Activated CD8-positive, alpha-beta T cell treated with anti-CD3 and anti-CD28 coated beads for 36 hours (primary cell): ENCODE measurements at regions not wholly inside any gene's neighbourhood (a gene's known extent, or its start where the extent isn't known, plus 50 kb on each side); places are given as distances from the start of the nearest gene placed in this dataset.

Experiments used
- ATAC-seq: fragments of 200-7000 bp; cut with Tn5 transposase; one replicate; pipeline ENCODE4 v1.10.0; 2021; ENCODE audit warnings: mild to moderate bottlenecking, moderate library complexity
- CTCF ChIA-PET: fragments of 350-600 bp; sonication (Branson Sonifier 250); formaldehyde crosslinking; loops from one replicate; lab custom pipeline; 2021; ENCODE audit warnings: antibody characterized with exemption; lab: Charles Lee
- POLR2A ChIA-PET: fragments of 350-600 bp; sonication (Branson Sonifier 250); formaldehyde crosslinking; loops from one replicate; lab custom pipeline; 2021; ENCODE audit warnings: antibody characterized with exemption; lab: Charles Lee
- DNase-seq: peaks from one replicate; pipeline ENCODE4 v3.0.0-alpha.2; 2020
- H3K27ac Mint-ChIP-seq: one replicate; pipeline ENCODE4 v1.8.0; 2021; ENCODE audit warnings: mild to moderate bottlenecking, mixed read lengths
- H3K27me3 Mint-ChIP-seq: one replicate; pipeline ENCODE4 v1.8.0; 2021; ENCODE audit warnings: mixed read lengths
- H3K36me3 Mint-ChIP-seq: one replicate; pipeline ENCODE4 v1.8.0; 2021; ENCODE audit warnings: low read depth, mixed read lengths
- H3K4me1 Mint-ChIP-seq: one replicate; pipeline ENCODE4 v1.8.0; 2021; ENCODE audit warnings: low read depth, mixed read lengths
- H3K4me3 Mint-ChIP-seq: one replicate; pipeline ENCODE4 v1.8.0; 2021; ENCODE audit warnings: mild to moderate bottlenecking, moderate library complexity, mixed read lengths
- H3K9me3 Mint-ChIP-seq: one replicate; pipeline ENCODE4 v1.8.0; 2021; ENCODE audit warnings: mixed read lengths
- intact Hi-C: fragments of 100-400 bp; cut with micrococcal nuclease; formaldehyde crosslinking; loops from one replicate; pipeline ENCODE4 v1.10.0; 2022
- TF ChIP-seq, protein P1 (sequence below): fragments of 200-600 bp; IDR thresholded peaks from one replicate; pipeline ENCODE4 v1.8.0; 2022; ENCODE audit warnings: antibody characterized with exemption, mild to moderate bottlenecking

DNA sequence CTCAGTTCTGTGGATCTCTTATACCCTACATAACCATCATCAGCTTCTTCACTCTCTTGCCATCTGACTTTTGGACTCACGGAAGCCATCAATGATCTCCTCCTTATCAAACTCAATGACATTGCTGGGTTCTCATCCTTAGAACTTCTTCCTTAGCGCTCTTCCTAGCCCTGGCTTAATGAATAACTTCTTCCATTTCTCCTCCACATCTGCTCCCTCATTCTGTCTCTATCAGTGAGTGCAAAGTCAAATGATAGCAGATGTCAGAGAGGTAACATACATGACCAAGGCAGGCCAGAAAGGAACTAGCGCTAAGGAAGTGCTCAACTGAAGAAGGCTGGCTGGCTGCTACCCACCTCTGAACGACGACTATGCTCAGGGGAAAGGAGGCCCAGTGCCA, 449.8 kb downstream of the COG6 start:
- Mint-ChIP-seq H3K27ac (no peak overlapping the region), H3K9me3 (peaks cover 6% of the 10 kb centered on the region), H3K4me3 (no peak overlapping the region), H3K27me3 (no peaks in the 10 kb centered on the region), H3K36me3 (peaks cover 5% of the 10 kb centered on the region), H3K4me1 (peaks cover 45% of the 10 kb centered on the region)
- DNase-seq (no peak), ATAC-seq (no peak)
- POLR2A ChIA-PET = no interaction called here
- CTCF ChIA-PET = no interaction called here
- intact Hi-C loops = no loop called here
- TF ChIP-seq, protein P1, sequence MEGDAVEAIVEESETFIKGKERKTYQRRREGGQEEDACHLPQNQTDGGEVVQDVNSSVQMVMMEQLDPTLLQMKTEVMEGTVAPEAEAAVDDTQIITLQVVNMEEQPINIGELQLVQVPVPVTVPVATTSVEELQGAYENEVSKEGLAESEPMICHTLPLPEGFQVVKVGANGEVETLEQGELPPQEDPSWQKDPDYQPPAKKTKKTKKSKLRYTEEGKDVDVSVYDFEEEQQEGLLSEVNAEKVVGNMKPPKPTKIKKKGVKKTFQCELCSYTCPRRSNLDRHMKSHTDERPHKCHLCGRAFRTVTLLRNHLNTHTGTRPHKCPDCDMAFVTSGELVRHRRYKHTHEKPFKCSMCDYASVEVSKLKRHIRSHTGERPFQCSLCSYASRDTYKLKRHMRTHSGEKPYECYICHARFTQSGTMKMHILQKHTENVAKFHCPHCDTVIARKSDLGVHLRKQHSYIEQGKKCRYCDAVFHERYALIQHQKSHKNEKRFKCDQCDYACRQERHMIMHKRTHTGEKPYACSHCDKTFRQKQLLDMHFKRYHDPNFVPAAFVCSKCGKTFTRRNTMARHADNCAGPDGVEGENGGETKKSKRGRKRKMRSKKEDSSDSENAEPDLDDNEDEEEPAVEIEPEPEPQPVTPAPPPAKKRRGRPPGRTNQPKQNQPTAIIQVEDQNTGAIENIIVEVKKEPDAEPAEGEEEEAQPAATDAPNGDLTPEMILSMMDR = no peak

DNA sequence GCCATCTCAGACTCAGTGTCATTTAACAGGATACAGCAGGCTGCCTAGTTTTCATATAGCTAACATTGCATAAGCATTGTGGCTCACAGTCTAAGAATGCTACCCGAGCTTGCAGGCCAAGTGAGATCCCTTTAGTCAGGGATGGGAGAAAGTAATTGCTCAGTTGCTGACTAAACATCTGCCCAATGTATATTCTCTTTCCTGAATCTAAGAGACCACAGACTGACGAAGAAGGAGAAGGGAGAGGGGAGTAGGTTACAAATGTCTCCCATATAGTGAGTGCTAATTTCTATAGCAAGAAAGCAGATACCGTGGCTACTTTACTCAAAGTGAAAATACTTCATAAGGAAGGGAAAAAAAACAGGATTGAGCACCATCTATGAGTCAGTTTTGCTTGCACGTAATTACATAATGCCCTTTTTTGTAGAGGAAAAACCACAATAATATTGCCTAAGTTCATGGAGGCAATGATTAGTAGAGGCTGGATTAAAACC, 453.9 kb downstream of the COG6 start:
- ATAC-seq = peak; percentile 77
- no peak overlapping the region for H3K27ac Mint-ChIP-seq

GRCh38 chr13:40113643-40114304, 458.3 kb downstream of the COG6 start:
- CTCF ChIA-PET = no interaction called here
- H3K9me3 Mint-ChIP-seq = no peaks in the 10 kb centered on the region
- no peak overlapping the region for H3K4me3 Mint-ChIP-seq
- DNase-seq (no peak), ATAC-seq (no peak)
- TF ChIP-seq, protein P1 = no peak
- POLR2A ChIA-PET = no interaction called here
- no peak overlapping the region for H3K27ac Mint-ChIP-seq
- peaks cover 26% of the 10 kb centered on the region for H3K4me1 Mint-ChIP-seq
- no peaks in the 10 kb centered on the region for H3K27me3 Mint-ChIP-seq
- intact Hi-C loops = no loop called here
- H3K36me3 Mint-ChIP-seq = no peaks in the 10 kb centered on the region

More for the DNA sequence above, 453.9 kb downstream of the COG6 start:
- TF ChIP-seq, protein P1 = no peak
- POLR2A ChIA-PET = no interaction called here
- Mint-ChIP-seq H3K4me3 (no peak overlapping the region), H3K36me3 (no peaks in the 10 kb centered on the region), H3K9me3 (no peaks in the 10 kb centered on the region), H3K27me3 (no peaks in the 10 kb centered on the region), H3K4me1 (peaks cover 12% of the 10 kb centered on the region)
- DNase-seq = no peak
- CTCF ChIA-PET = interaction anchor here (1.5 kb wide), 1 partner anchor 40 kb away, joined by 4 read pairs; no protein-coding TSS in a partner anchor
- intact Hi-C loops = no loop called here

GRCh38 chr13:40114305-40114896, 458.9 kb downstream of the COG6 start:
- Mint-ChIP-seq H3K36me3 (peaks cover 1% of the 10 kb centered on the region), H3K9me3 (peaks cover 1% of the 10 kb centered on the region), H3K27me3 (no peaks in the 10 kb centered on the region), H3K27ac (no peak overlapping the region), H3K4me3 (no peak overlapping the region), H3K4me1 (peaks cover 20% of the 10 kb centered on the region)
- ATAC-seq (no peak), DNase-seq (no peak)
- ChIA-PET POLR2A (no interaction called here), CTCF (no interaction called here)
- intact Hi-C loops = no loop called here
- TF ChIP-seq, protein P1 = no peak

GRCh38 chr13:40115426-40115825, 460.0 kb downstream of the COG6 start:
- peaks cover 3% of the 10 kb centered on the region for H3K36me3 Mint-ChIP-seq
- no peak overlapping the region for H3K4me3 Mint-ChIP-seq
- H3K4me1 Mint-ChIP-seq = peaks cover 15% of the 10 kb centered on the region
- no peak for DNase-seq
- CTCF ChIA-PET = no interaction called here
- peak overlapping the region; percentile 85 for H3K27ac Mint-ChIP-seq
- ATAC-seq = no peak
- H3K9me3 Mint-ChIP-seq = peaks cover 7% of the 10 kb centered on the region
- POLR2A ChIA-PET = no interaction called here
- TF ChIP-seq, protein P1 = no peak
- intact Hi-C loops = no loop called here
- no peaks in the 10 kb centered on the region for H3K27me3 Mint-ChIP-seq
